Keratinocyte (primary cell): ENCODE measurements at regions not wholly inside any gene's neighbourhood (a gene's known extent, or its start where the extent isn't known, plus 50 kb on each side); places are given as distances from the start of the nearest gene placed in this dataset.

Experiments
- EZH2 ChIP-seq: IDR thresholded peaks from one replicate; pipeline ENCODE4 v1.6.1; 2012; ENCODE audit warnings: inconsistent platforms, mild to moderate bottlenecking, low read length, moderate library complexity
- TF ChIP-seq, protein P1 (sequence below), 3 experiments: IDR thresholded peaks in 1 of 3; conservative IDR thresholded peaks in 1 of 3; optimal IDR thresholded peaks in 1 of 3; 2 replicates in 2 of 3; 3 replicates in 1 of 3; pipeline versions ENCODE3 to v1.5.1; 2011; ENCODE audit warnings: low read length in 3 of 3, mild to moderate bottlenecking in 3 of 3, moderate library complexity in 2 of 3, control low read depth in 1 of 3, inconsistent platforms in 1 of 3; ENCODE audit not compliant: insufficient read depth in 2 of 3; ENCODE audit errors: extremely low read depth in 1 of 3

DNA sequence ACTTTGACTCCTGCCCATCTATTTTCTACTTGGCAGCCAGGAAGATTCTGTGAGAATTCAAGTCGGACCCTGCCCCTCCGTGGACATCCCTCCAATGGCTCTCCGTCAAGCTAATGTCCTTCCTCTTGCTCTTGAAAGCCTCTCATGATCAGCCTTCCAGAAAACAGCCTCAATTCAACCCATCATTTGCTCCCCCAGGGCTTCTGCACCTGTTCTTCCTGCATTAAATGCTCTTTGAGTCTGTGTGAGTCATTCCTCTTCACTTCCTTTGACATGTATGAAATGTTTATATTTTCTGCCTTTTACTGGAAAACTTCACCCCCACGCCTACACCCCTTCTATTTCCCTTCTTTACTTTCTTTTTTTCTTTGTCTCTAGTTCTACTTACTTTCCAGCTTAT is 734.1 kb upstream of the ZP4 start:
- no peak for TF ChIP-seq EZH2
- TF ChIP-seq, protein P1, sequence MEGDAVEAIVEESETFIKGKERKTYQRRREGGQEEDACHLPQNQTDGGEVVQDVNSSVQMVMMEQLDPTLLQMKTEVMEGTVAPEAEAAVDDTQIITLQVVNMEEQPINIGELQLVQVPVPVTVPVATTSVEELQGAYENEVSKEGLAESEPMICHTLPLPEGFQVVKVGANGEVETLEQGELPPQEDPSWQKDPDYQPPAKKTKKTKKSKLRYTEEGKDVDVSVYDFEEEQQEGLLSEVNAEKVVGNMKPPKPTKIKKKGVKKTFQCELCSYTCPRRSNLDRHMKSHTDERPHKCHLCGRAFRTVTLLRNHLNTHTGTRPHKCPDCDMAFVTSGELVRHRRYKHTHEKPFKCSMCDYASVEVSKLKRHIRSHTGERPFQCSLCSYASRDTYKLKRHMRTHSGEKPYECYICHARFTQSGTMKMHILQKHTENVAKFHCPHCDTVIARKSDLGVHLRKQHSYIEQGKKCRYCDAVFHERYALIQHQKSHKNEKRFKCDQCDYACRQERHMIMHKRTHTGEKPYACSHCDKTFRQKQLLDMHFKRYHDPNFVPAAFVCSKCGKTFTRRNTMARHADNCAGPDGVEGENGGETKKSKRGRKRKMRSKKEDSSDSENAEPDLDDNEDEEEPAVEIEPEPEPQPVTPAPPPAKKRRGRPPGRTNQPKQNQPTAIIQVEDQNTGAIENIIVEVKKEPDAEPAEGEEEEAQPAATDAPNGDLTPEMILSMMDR (optimal IDR thresholded peaks at IDR 0.05 in 1 of 3, IDR thresholded peaks at IDR 0.05 in 1 of 3, conservative IDR thresholded peaks at IDR 0.05 in 1 of 3; ENCODE audit: extremely low read depth in 1 of 3, insufficient read depth in 2 of 3, low read length in 3 of 3), result no peak
